Rectal smooth muscle tissue (tissue), 1 donor: ENCODE measurements at regions not wholly inside any gene's neighbourhood (a gene's known extent, or its start where the extent isn't known, plus 50 kb on each side); places are given as distances from the start of the nearest gene placed in this dataset.
"Not testable (repeated sequence)": the region's sequence is repeated elsewhere in the genome, so short reads cannot be mapped to it uniquely, and the experiment has no call there.

Experiments
- H3K27ac ChIP-seq: one replicate; pipeline ENCODE4 v1.7.0; 2013; ENCODE audit warnings: low read depth, low read length, inconsistent platforms
- H3K27me3 ChIP-seq: one replicate; pipeline ENCODE4 v1.7.0; 2013; ENCODE audit warnings: low read length; ENCODE audit not compliant: control insufficient read depth, insufficient read depth
- H3K36me3 ChIP-seq: one replicate; pipeline ENCODE4 v1.7.0; 2013; ENCODE audit warnings: low read length; ENCODE audit not compliant: control insufficient read depth, insufficient read depth
- H3K4me1 ChIP-seq: one replicate; pipeline ENCODE4 v1.7.0; 2013; ENCODE audit warnings: low read length; ENCODE audit not compliant: control insufficient read depth, insufficient read depth
- H3K4me3 ChIP-seq: one replicate; pipeline ENCODE4 v1.7.0; 2013; ENCODE audit warnings: low read length
- H3K9ac ChIP-seq: one replicate; pipeline ENCODE4 v1.7.0; 2013; ENCODE audit warnings: low read length

DNA sequence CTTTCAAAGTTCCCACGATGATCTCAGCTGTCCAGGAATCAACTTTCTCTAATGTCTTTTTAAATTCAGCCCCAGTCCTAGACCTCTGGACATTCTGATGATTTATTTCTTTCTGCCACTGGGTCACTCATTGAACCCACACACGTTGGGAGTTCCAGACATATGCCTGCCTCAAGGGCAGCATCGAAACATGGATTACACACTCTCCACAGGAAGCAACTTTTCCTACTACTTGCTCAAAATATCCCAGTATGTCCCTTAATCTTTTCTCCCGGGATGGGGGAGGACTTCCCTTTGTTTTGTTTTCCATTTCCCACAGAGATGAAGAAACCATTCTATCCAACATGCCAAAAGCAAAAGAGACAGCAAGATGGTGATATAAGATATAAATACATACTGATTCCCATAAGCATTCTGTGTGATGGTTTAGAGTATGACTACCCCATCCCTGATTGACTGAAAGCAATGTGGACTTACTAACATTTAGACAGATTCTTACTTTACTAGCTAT is 79.8 kb upstream of the PPARGC1A start:
- no peak overlapping the region for H3K4me3 ChIP-seq
- no peaks in the 10 kb centered on the region for H3K36me3 ChIP-seq
- no peak overlapping the region for H3K9ac ChIP-seq
- H3K27ac ChIP-seq: no peak overlapping the region
- H3K27me3 ChIP-seq: no peaks in the 10 kb centered on the region
- H3K4me1 ChIP-seq: no peaks in the 10 kb centered on the region

DNA sequence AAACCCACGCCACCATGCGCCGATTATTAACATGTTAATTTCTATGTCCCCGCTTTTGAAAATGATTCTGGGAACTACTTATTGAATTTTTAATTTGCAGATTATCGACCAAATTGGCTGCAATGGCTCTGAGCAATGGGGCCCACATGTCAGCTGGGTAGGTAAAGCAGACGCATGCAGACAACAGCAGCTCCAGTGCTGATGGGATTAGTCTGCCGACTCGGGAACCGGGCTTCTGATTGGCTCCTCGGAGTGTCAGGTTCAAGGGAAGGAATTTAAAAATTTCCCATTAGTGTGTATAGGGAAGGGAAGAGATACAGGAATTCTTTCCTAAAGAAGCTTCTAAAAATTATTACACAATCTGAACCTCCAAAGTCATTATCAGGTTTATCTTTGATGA is 77.4 kb upstream of the PPARGC1A start:
- H3K4me1 ChIP-seq: no peaks in the 10 kb centered on the region
- no peaks in the 10 kb centered on the region for H3K27me3 ChIP-seq
- H3K4me3 ChIP-seq: no peak overlapping the region
- H3K9ac ChIP-seq: no peak overlapping the region
- no peaks in the 10 kb centered on the region for H3K36me3 ChIP-seq
- H3K27ac ChIP-seq: no peak overlapping the region

GRCh38 chr4:23966725-23967124 is 76.9 kb upstream of the PPARGC1A start:
- Histone ChIP-seq H3K36me3 (no peaks in the 10 kb centered on the region), H3K27ac (no peak overlapping the region), H3K4me3 (no peak overlapping the region), H3K27me3 (no peaks in the 10 kb centered on the region), H3K4me1 (no peaks in the 10 kb centered on the region), H3K9ac (no peak overlapping the region)

- Histone ChIP-seq H3K4me3 (no peak overlapping the region), H3K36me3 (no peaks in the 10 kb centered on the region), H3K4me1 (no peaks in the 10 kb centered on the region), H3K27me3 (no peaks in the 10 kb centered on the region), H3K27ac (no peak overlapping the region), H3K9ac (no peak overlapping the region)
These were observed 72.6 kb upstream of the PPARGC1A start for GRCh38 chr4:23962462-23962861.

DNA sequence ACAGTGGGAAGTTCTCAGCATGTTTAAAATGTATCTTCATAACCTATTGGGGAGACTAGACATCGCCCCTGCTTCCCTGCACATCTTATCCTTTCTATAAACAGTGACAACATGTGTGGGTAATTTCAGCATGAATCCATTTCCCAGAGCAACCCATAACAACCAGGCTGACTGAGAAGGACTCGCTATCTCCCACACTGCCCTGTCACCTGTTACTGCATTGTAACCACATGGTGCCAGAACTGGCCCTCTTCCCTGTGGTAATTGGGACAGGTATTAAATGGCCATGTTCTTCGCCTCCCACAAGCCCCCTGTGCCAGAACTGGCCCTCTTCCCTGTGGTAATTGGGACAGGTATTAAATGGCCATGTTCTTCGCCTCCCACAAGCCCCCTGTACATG is 71.5 kb upstream of the PPARGC1A start:
- H3K9ac ChIP-seq, H3K27ac ChIP-seq, H3K4me3 ChIP-seq, H3K4me1 ChIP-seq, H3K36me3 ChIP-seq, H3K27me3 ChIP-seq: not testable (repeated sequence)

DNA sequence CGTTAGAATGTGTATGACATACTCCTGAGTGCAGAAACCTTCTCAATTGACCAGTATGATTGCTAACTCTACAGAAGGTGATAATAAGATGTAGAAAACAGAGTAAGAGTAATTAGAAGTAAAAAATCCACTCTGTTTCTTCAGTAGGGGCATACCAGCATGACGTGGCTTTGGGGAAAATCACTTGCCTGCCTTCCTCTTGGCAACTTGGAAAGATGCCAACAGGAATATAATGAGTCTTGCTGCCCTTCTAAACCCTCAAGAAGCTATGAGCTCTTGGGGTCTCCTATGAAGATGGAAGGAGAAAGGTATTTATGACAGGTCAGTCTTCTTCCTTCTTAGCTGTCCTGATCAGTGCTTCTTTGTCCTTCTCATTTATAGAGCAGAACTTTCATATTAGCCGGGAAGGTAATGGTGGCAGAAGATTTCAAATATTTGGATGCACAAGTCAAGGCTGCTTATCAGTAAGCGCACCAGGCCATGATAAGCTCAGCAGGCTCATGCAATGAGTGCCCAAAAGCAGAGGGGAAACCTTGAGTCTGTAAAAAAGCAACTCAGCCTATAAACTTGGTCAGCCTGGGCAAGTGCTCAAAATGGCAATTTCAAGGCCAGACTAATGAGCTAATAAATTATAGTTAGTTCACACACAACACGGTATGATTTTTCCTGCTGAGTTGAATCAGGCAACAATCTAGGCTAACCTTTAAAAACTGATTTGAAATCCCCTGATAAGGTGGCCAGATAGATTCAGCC is 69.7 kb upstream of the PPARGC1A start:
- H3K4me1 ChIP-seq: no peaks in the 10 kb centered on the region
- no peak overlapping the region for H3K9ac ChIP-seq
- H3K27ac ChIP-seq: no peak overlapping the region
- no peak overlapping the region for H3K4me3 ChIP-seq
- H3K27me3 ChIP-seq: no peaks in the 10 kb centered on the region
- no peaks in the 10 kb centered on the region for H3K36me3 ChIP-seq

DNA sequence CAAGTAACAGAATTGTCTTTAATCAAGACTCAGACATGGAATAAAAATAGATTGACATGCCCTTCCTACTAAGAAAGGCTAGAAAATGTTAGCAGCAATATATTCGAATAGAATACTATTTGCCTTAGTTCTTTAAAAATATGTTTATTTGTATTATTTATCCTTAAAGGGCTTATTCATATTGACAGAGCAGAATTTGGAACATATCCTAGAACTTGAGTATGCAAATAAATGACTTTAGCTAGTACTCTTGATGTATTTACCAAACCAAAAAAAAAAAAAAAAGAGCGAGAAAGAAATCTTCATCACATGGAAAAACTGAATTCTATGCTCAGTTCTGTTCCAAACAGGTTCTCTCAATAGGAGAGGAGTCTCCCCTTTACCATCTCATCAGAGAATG is 68.9 kb upstream of the PPARGC1A start:
- Histone ChIP-seq H3K4me1 (no peaks in the 10 kb centered on the region), H3K36me3 (no peaks in the 10 kb centered on the region), H3K4me3 (no peak overlapping the region), H3K27me3 (no peaks in the 10 kb centered on the region), H3K27ac (no peak overlapping the region), H3K9ac (no peak overlapping the region)

DNA sequence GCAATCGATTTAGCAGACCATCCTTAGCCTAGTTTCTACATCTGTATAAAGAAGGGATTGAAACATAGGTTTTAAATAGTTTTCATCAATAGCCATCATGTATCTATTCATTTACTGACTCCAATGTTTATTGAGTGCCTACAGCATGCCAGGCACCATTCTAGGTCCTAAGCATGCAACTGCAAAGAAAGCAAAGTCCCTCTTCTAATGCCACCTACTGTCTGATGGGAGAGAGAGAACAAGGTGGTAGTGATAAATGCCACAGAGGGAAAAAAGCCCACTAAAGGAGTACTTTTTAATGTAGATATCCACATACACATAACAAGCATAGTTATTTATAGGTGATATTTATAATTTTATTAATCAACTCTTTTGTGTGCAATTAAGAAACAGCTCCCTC is 67.6 kb upstream of the PPARGC1A start:
- no peaks in the 10 kb centered on the region for H3K27me3 ChIP-seq
- no peak overlapping the region for H3K4me3 ChIP-seq
- H3K27ac ChIP-seq: no peak overlapping the region
- H3K36me3 ChIP-seq: no peaks in the 10 kb centered on the region
- H3K4me1 ChIP-seq: no peaks in the 10 kb centered on the region
- no peak overlapping the region for H3K9ac ChIP-seq

DNA sequence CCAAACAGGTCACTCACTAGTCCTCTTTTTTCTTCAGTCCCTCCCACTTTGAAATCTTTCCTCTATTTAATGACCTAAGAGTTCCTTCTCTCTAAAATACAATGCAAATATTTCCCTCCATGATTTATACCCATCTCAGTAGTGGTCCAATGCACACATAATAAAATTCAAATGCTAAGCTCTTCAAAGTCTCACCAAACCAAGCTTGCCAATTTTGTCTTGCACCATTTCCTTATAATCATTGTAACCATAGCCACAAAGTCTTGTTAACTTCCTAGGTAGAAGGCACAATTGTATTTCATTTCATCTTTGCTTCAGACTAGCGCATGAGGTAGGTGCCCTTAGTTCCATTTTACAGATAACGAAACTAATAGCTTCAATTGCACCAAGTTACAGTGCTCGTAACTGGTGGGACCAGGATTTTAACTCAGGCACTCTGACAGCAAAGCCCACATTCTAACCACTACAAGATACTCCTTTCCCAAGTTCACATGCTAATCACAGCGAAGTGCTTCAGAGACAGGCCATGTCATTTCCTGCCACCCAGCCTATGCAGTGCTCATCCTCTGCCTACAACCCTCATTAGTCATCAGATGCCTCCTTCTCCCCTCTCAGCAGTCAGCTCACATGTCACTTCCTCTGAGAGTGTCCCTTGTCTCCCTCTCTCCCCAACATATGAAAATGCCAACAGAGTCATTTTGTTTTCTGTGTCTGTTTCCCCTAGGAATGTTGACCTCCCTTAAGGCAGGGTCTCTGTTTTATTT is 66.9 kb upstream of the PPARGC1A start:
- Histone ChIP-seq H3K4me1 (no peaks in the 10 kb centered on the region), H3K9ac (no peak overlapping the region), H3K36me3 (no peaks in the 10 kb centered on the region), H3K27ac (no peak overlapping the region), H3K27me3 (no peaks in the 10 kb centered on the region), H3K4me3 (no peak overlapping the region)

DNA sequence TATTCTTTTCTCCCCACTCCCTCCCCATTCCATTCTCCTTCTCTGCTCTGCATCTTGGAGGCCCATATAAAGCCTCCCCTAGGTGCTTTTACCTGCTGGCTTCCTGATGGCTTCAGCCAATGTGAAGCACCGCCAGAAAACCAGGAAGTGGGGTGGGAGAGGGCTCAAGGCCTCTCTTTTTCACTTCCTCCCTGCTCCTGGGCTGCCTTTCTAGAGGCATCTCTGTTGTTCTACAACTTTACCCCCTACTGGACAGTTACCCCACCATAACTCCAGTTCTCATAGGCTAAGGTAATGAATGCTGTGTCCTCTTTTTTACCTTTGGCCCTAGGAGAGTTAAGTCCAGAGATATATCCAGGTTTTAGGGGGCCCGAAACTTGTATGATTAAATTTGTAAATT is 62.4 kb upstream of the PPARGC1A start:
- Histone ChIP-seq H3K4me3 (no peak overlapping the region), H3K9ac (no peak overlapping the region), H3K36me3 (no peaks in the 10 kb centered on the region), H3K4me1 (no peaks in the 10 kb centered on the region), H3K27ac (no peak overlapping the region), H3K27me3 (no peaks in the 10 kb centered on the region)

GRCh38 chr4:23947826-23948225 is 58.0 kb upstream of the PPARGC1A start:
- Histone ChIP-seq H3K27me3 (no peaks in the 10 kb centered on the region), H3K4me3 (no peak overlapping the region), H3K4me1 (no peaks in the 10 kb centered on the region), H3K27ac (no peak overlapping the region), H3K36me3 (no peaks in the 10 kb centered on the region), H3K9ac (no peak overlapping the region)

DNA sequence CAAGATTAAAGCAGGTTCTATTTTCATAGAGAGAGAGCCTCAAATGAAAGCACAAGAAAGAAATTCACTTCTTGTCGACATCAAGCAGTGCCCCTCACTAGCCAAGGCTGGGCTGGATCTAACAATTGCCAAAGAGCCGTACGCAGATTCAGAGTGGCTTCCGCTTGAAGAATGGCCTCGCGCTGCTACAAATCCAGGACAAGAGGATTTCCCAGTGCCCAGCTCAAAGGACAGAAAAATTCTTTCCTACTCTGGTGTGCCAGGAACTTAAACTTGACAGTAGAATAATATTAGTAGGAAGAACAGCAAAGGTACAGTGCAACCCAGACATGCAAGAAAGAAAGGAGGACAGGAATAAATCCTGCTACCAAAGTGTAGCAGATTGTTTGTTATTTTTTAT is 56.5 kb upstream of the PPARGC1A start:
- no peaks in the 10 kb centered on the region for H3K27me3 ChIP-seq
- H3K4me1 ChIP-seq: no peaks in the 10 kb centered on the region
- no peaks in the 10 kb centered on the region for H3K36me3 ChIP-seq
- H3K27ac ChIP-seq: no peak overlapping the region
- H3K9ac ChIP-seq: no peak overlapping the region
- H3K4me3 ChIP-seq: no peak overlapping the region
